22Rv1 (cell line): ENCODE measurements at regions not wholly inside any gene's neighbourhood (a gene's known extent, or its start where the extent isn't known, plus 50 kb on each side); places are given as distances from the start of the nearest gene placed in this dataset.

Experiments
- CTCF ChIP-seq: fragments of 450-650 bp; IDR thresholded peaks from 2 replicates; pipeline ENCODE4 v1.5.1; 2017; ENCODE audit warnings: mild to moderate bottlenecking
- ZFX ChIP-seq: fragments of 450-650 bp; IDR thresholded peaks from 2 replicates; pipeline ENCODE4 v1.6.1; 2017; ENCODE audit warnings: antibody characterized with exemption, borderline replicate concordance

DNA sequence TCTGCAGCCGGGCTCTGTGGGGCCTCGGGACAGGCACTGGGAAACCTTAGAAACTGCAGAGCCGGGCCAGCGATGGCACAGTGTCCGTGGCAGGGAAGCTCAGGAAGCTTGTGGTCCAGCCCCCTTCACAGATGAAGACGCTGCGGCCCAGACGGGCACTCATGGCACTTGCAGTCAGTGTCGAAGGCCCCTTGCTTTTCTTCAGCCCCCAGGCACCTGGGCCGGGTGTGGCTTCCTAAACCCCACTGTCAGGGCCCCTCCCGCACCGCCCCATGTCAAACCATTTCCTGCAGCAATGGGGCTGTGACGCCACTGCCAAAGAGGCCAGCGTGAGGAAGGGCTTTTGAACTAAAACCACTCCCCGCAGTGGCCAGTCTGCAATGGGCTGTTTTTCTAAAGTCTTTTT is 164.0 kb downstream of the LAT start:
- no peak for TF ChIP-seq CTCF
- TF ChIP-seq ZFX = no peak
